ENCODE measurements at regions not wholly inside any gene's neighbourhood (a gene's known extent, or its start where the extent isn't known, plus 50 kb on each side); places are given as distances from the start of the nearest gene placed in this dataset.

- no peak for DNase-seq (ENCODE audit: low read depth, low spot score)
- H4K20me1 ChIP-seq (ENCODE audit: insufficient read depth), result no peaks in the 10 kb centered on the region
- H3K27me3 ChIP-seq (ENCODE audit: insufficient read depth, low read length), result 0 out of 2 replicates have a peak, but pooled peaks cover 4% of the 10 kb centered on the region
- H3K4me2 ChIP-seq (ENCODE audit: low read length), result no peak overlapping the region
- CTCF ChIA-PET, result interaction anchor here (1.4 kb wide), 1 partner anchor 20 kb away, joined by 4 read pairs; no protein-coding TSS in a partner anchor
- peaks cover 6 to 8% of the 10 kb centered on the region in 2 experiments; a peak in 2 of 4 replicates for H3K4me1 ChIP-seq (ENCODE audit: control insufficient read depth in 1 of 2, insufficient read depth in 2 of 2, low read length in 2 of 2)
- H3K4me3 ChIP-seq (replicated peaks in 1 of 2; ENCODE audit: low read depth in 1 of 2, low read length in 2 of 2), result no peak overlapping the region
- no peak overlapping the region for H3K27ac ChIP-seq (ENCODE audit: low read depth, low read length)
- no peaks in the 10 kb centered on the region for H3K9me2 ChIP-seq (ENCODE audit: insufficient read depth)
- no peaks in the 10 kb centered on the region for H3K9me3 ChIP-seq (ENCODE audit: control insufficient read depth in 1 of 2, insufficient read depth in 1 of 2, low read depth in 1 of 2, low read length in 2 of 2)
- ATAC-seq, result peak; percentile 62
- no peak for TF ChIP-seq POLR2A (IDR thresholded peaks at IDR 0.05; ENCODE audit: borderline replicate concordance, extremely low read depth, insufficient read depth, insufficient read length)
- TF ChIP-seq TCF7L2 (IDR thresholded peaks at IDR 0.05; ENCODE audit: borderline replicate concordance, extremely low read depth, insufficient read depth, insufficient read length), result no peak
- TF ChIP-seq EZH2 (IDR thresholded peaks at IDR 0.05), result no peak
- no peak for TF ChIP-seq SP1 (IDR thresholded peaks at IDR 0.05; ENCODE audit: low read depth)
- TF ChIP-seq CTCF (IDR thresholded peaks at IDR 0.05 in 2 of 3, conservative IDR thresholded peaks at IDR 0.05 in 1 of 3; ENCODE audit: borderline replicate concordance in 1 of 3, insufficient read depth in 1 of 3, low read depth in 2 of 3, low read length in 2 of 3), result no peak
- no peak for TF ChIP-seq ZNF274 (IDR thresholded peaks at IDR 0.05; ENCODE audit: low read depth, low read length)
- TF ChIP-seq CEBPB (IDR thresholded peaks at IDR 0.05; ENCODE audit: low read depth), result no peak
- no peak for TF ChIP-seq CBX3 (IDR thresholded peaks at IDR 0.05; ENCODE audit: low read depth)
- TF ChIP-seq JUND (IDR thresholded peaks at IDR 0.05), result no peak
- TF ChIP-seq MAX (IDR thresholded peaks at IDR 0.05), result no peak
- TF ChIP-seq POLR2AphosphoS5 (IDR thresholded peaks at IDR 0.05; ENCODE audit: low read depth, low read length), result no peak
- TF ChIP-seq EGR1 (IDR thresholded peaks at IDR 0.05; ENCODE audit: low read depth), result no peak
- no peak for TF ChIP-seq ELF1 (IDR thresholded peaks at IDR 0.05; ENCODE audit: borderline replicate concordance, low read depth)
- no peak for TF ChIP-seq FOSL1 (IDR thresholded peaks at IDR 0.05; ENCODE audit: low read depth)
- no peak for TF ChIP-seq SRF (IDR thresholded peaks at IDR 0.05; ENCODE audit: low read depth)
- TF ChIP-seq SIN3A (IDR thresholded peaks at IDR 0.05; ENCODE audit: low read depth), result no peak
- no peak for TF ChIP-seq RAD21 (IDR thresholded peaks at IDR 0.05; ENCODE audit: low read depth)
- intact Hi-C loops (cut with micrococcal nuclease), result no loop called here
- no TSS peak for BruUV-seq (replicated peaks)
- no peak overlapping the region for H2AFZ ChIP-seq (ENCODE audit: low read depth, low read length, poor library complexity, severe bottlenecking)
- RAD21 ChIA-PET (ENCODE audit: low non-redundant PET in 1 of 2, low total read pairs in 2 of 2, uncharacterized antibody in 2 of 2, unreplicated experiment in 2 of 2), result no interaction called here
- no peaks in the 10 kb centered on the region for H3K79me2 ChIP-seq (ENCODE audit: insufficient read depth, low read length)
- H3K36me3 ChIP-seq (ENCODE audit: control insufficient read depth in 1 of 2, insufficient read depth in 2 of 2, low read length in 2 of 2), result no peaks in the 10 kb centered on the region
- H3K9ac ChIP-seq (ENCODE audit: low read length), result no peak overlapping the region
- POLR2A ChIA-PET, result no interaction called here
These were observed 109.2 kb upstream of the RAB12 start for GRCh38 chr18:8499810-8500675.
